GM12891 (cell line): ENCODE measurements at regions not wholly inside any gene's neighbourhood (a gene's known extent, or its start where the extent isn't known, plus 50 kb on each side); places are given as distances from the start of the nearest gene placed in this dataset.

Source experiments
- PAX5 ChIP-seq: IDR thresholded peaks from 2 replicates; pipeline ENCODE4 v1.6.1; 2011; ENCODE audit warnings: low read length, moderate library complexity, mild to moderate bottlenecking; ENCODE audit not compliant: insufficient read depth, severe bottlenecking
- POLR2A ChIP-seq: IDR thresholded peaks from 2 replicates; pipeline ENCODE4 v1.6.1; 2011; ENCODE audit warnings: low read depth, low read length, control low read depth
- POLR2AphosphoS5 ChIP-seq: IDR thresholded peaks from 2 replicates; pipeline ENCODE4 v1.6.1; 2011; ENCODE audit warnings: low read depth, low read length, control low read depth
- SPI1 ChIP-seq: IDR thresholded peaks from 2 replicates; pipeline ENCODE4 v1.6.1; 2011; ENCODE audit warnings: low read depth, low read length, control low read depth
- TAF1 ChIP-seq: IDR thresholded peaks from 2 replicates; pipeline ENCODE4 v1.6.1; 2011; ENCODE audit warnings: low read depth, low read length, control low read depth

DNA sequence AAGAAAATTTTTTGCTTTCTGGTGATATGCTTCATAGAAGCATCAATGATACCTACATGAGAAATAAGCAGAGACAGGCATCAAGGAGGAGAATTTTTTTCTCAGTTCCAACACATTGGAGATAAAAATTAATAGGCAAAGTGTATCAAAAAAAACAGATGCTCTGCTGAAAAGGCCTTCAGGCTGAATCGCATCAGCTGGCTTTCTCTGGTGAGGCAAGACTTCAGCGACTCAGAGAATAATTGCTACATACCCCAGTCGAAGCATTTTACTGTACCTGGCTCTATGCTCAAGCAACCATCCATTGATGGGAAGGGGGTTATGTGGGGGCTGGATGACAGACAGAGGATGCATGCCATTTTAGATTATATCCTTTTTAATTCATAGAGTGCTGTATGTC lies 415.1 kb downstream of the TFAP2A start:
- no peak for TF ChIP-seq POLR2A
- no peak for TF ChIP-seq TAF1
- no peak for TF ChIP-seq POLR2AphosphoS5
- no peak for TF ChIP-seq SPI1
- TF ChIP-seq PAX5, result no peak
